Esophagus mucosa (tissue), 1 donor: ENCODE measurements at regions not wholly inside any gene's neighbourhood (a gene's known extent, or its start where the extent isn't known, plus 50 kb on each side); places are given as distances from the start of the nearest gene placed in this dataset.

Experiments used
- ATAC-seq: fragments of 200-7000 bp; cut with Tn5 transposase; one replicate; pipeline ENCODE4 v1.9.1; 2020
- donor health status: DM: yes; HTN: yes; CAD: no.

- no peak for ATAC-seq
Measured at GRCh38 chr10:120960725-120961124, 109.6 kb downstream of the WDR11 start.

GRCh38 chr10:120961795-120962755, 110.9 kb downstream of the WDR11 start:
- no peak for ATAC-seq

GRCh38 chr10:120962756-120963593, 111.8 kb downstream of the WDR11 start:
- peak; percentile 65 for ATAC-seq

GRCh38 chr10:120963594-120964220, 112.5 kb downstream of the WDR11 start:
- peak; percentile 36 for ATAC-seq

GRCh38 chr10:120966657-120967045, 115.5 kb downstream of the WDR11 start:
- ATAC-seq: no peak

- no peak for ATAC-seq
Measured at GRCh38 chr10:120969219-120969645, 118.1 kb downstream of the WDR11 start.

GRCh38 chr10:120970595-120971529, 119.7 kb downstream of the WDR11 start:
- peak; percentile 43 for ATAC-seq

GRCh38 chr10:120971671-120972070, 120.5 kb downstream of the WDR11 start:
- ATAC-seq: no peak

GRCh38 chr10:120972259-120972658, 121.1 kb downstream of the WDR11 start:
- ATAC-seq: no peak

GRCh38 chr10:120975072-120975867, 124.1 kb downstream of the WDR11 start:
- ATAC-seq: no peak

- ATAC-seq: no peak
Measured at GRCh38 chr10:120975868-120976225, 124.7 kb downstream of the WDR11 start.

- no peak for ATAC-seq
Measured at GRCh38 chr10:120977897-120978296, 126.7 kb downstream of the WDR11 start.

GRCh38 chr10:120978589-120979252, 127.6 kb downstream of the WDR11 start:
- ATAC-seq: peak; percentile 81

GRCh38 chr10:120979435-120980278, 128.5 kb downstream of the WDR11 start:
- peak; percentile 73 for ATAC-seq

GRCh38 chr10:120980279-120981255, 129.4 kb downstream of the WDR11 start:
- no peak for ATAC-seq

GRCh38 chr10:120981601-120982391, 130.6 kb downstream of the WDR11 start:
- no peak for ATAC-seq

- no peak for ATAC-seq
Measured at GRCh38 chr10:120982507-120982906, 131.3 kb downstream of the WDR11 start.
